H1 (cell line): ENCODE measurements at regions not wholly inside any gene's neighbourhood (a gene's known extent, or its start where the extent isn't known, plus 50 kb on each side); places are given as distances from the start of the nearest gene placed in this dataset.
A peak's percentile ranks its signal among the peaks of the same experiment; 100 is the strongest.

Source experiments
- CTCF ChIA-PET: fragments of 300-600 bp; sonication (Branson Sonifier 250); formaldehyde crosslinking; loops from one replicate; lab custom pipeline; 2021; ENCODE audit not compliant: partially characterized antibody; lab: Charles Lee
- POLR2A ChIA-PET: fragments of 300-600 bp; sonication (Branson Sonifier 250); formaldehyde crosslinking; loops from one replicate; lab custom pipeline; 2021; ENCODE audit warnings: inconsistent platforms; ENCODE audit not compliant: partially characterized antibody; lab: Charles Lee
- DNase-seq, 2 experiments: peaks; one replicate each; pipeline versions ENCODE4 v3.0.0 to v3.0.0-alpha.2; 2010 to 2022; ENCODE audit warnings: low spot score in 2 of 2, low read depth in 1 of 2, mixed read lengths in 1 of 2
- FAIRE-seq: peaks from 2 replicates; lab custom pipeline; 2011; peaks lifted over from hg19 to GRCh38; lab: Jason Lieb, UNC
- H2AFZ ChIP-seq: 2 replicates; pipeline ENCODE4 v1.8.1; 2012; ENCODE audit warnings: low read length, inconsistent platforms
- H2AK5ac ChIP-seq: 2 replicates; pipeline ENCODE4 v1.6.1; 2013; ENCODE audit warnings: low read depth, low read length
- H2BK120ac ChIP-seq: replicated peaks from 2 replicates; pipeline ENCODE3; 2013; ENCODE audit warnings: low read depth, low read length, inconsistent platforms
- H2BK12ac ChIP-seq: 2 replicates; pipeline ENCODE4 v1.6.1; 2013; ENCODE audit warnings: low read depth, low read length
- H2BK15ac ChIP-seq: 2 replicates; pipeline ENCODE4 v1.6.1; 2013; ENCODE audit warnings: low read length
- H2BK20ac ChIP-seq: 2 replicates; pipeline ENCODE4 v1.6.1; 2013; ENCODE audit warnings: low read length
- H2BK5ac ChIP-seq: 2 replicates; pipeline ENCODE4 v1.6.1; 2013; ENCODE audit warnings: low read depth, low read length
- H3K14ac ChIP-seq: 2 replicates; pipeline ENCODE4 v1.6.1; 2013; ENCODE audit warnings: inconsistent platforms; ENCODE audit not compliant: insufficient read length
- H3K18ac ChIP-seq: 2 replicates; pipeline ENCODE4 v1.6.1; 2013; ENCODE audit warnings: low read length; ENCODE audit errors: extremely low read depth
- H3K23ac ChIP-seq: 2 replicates; pipeline ENCODE4 v1.6.1; 2013; ENCODE audit warnings: inconsistent platforms; ENCODE audit not compliant: insufficient read length
- H3K23me2 ChIP-seq: 2 replicates; pipeline ENCODE4 v1.6.1; 2013; ENCODE audit warnings: low read depth, low read length
- H3K27ac ChIP-seq: 2 replicates; pipeline ENCODE4 v1.6.1; 2011; ENCODE audit warnings: low read depth, low read length, inconsistent platforms
- H3K27me3 ChIP-seq, 4 experiments: replicated peaks in 1 of 4; 1 replicate in 1 of 4; 2 replicates in 3 of 4; pipeline versions ENCODE4 v1.6.1 to v1.8.1; 2011 to 2013; ENCODE audit warnings: low read length in 3 of 4, mild to moderate bottlenecking in 3 of 4, inconsistent platforms in 2 of 4, mixed read lengths in 2 of 4, moderate library complexity in 1 of 4; ENCODE audit not compliant: control insufficient read depth in 3 of 4, insufficient read depth in 3 of 4; ENCODE audit errors: extremely low read depth in 1 of 4
- H3K36me3 ChIP-seq, 4 experiments: 2 replicates each; pipeline versions ENCODE4 v1.6.1 to v1.8.1; 2011 to 2013; ENCODE audit warnings: mild to moderate bottlenecking in 4 of 4, low read length in 3 of 4, moderate library complexity in 2 of 4, control low read depth in 1 of 4, inconsistent platforms in 1 of 4; ENCODE audit not compliant: insufficient read depth in 4 of 4, control insufficient read depth in 2 of 4
- H3K4ac ChIP-seq: replicated peaks from 2 replicates; pipeline ENCODE3; 2013; ENCODE audit warnings: low read length, low read depth, mixed read lengths, inconsistent platforms; ENCODE audit not compliant: insufficient read length
- H3K4me1 ChIP-seq, 4 experiments: replicated peaks in 1 of 4; 1 replicate in 1 of 4; 2 replicates in 3 of 4; pipeline versions ENCODE4 v1.6.1 to v1.8.1; 2011 to 2013; ENCODE audit warnings: low read length in 3 of 4, inconsistent platforms in 2 of 4, mixed read lengths in 1 of 4; ENCODE audit not compliant: insufficient read depth in 4 of 4, control insufficient read depth in 3 of 4
- H3K4me2 ChIP-seq, 2 experiments: 2 replicates each; pipeline versions ENCODE4 v1.6.1 to v1.8.1; 2011 to 2013; ENCODE audit warnings: low read depth in 2 of 2, low read length in 2 of 2, control low read depth in 1 of 2, inconsistent platforms in 1 of 2, mild to moderate bottlenecking in 1 of 2; ENCODE audit not compliant: insufficient read depth in 1 of 2
- H3K4me3 ChIP-seq, 4 experiments: fragments of 200-600, 300-600 bp in 1 of 4; sonication (generic), shearing (Covaris generic), sonication (Bioruptor Twin) in 1 of 4; 2 replicates each; pipeline versions ENCODE4 v1.5.1 to v1.8.1; 2011 to 2016; ENCODE audit warnings: low read length in 4 of 4, low read depth in 3 of 4, control low read depth in 2 of 4, inconsistent platforms in 2 of 4, mild to moderate bottlenecking in 2 of 4, mixed read lengths in 1 of 4, moderate library complexity in 1 of 4; ENCODE audit not compliant: insufficient read depth in 2 of 4; ENCODE audit errors: extremely low read depth in 1 of 4
- H3K56ac ChIP-seq: replicated peaks from 2 replicates; pipeline ENCODE3; 2013; ENCODE audit warnings: low read depth, mild to moderate bottlenecking, mixed read lengths, low read length, inconsistent platforms; ENCODE audit not compliant: insufficient read length
- H3K79me1 ChIP-seq: 2 replicates; pipeline ENCODE4 v1.6.1; 2013; ENCODE audit warnings: low read depth, low read length, control low read depth
- H3K79me2 ChIP-seq, 2 experiments: 2 replicates each; pipeline versions ENCODE4 v1.6.1 to v1.8.1; 2012 to 2013; ENCODE audit warnings: low read length in 2 of 2, mild to moderate bottlenecking in 2 of 2, inconsistent platforms in 1 of 2; ENCODE audit not compliant: insufficient read depth in 2 of 2, control insufficient read depth in 1 of 2
- H3K9ac ChIP-seq, 4 experiments: replicated peaks in 1 of 4; 1 replicate in 1 of 4; 2 replicates in 3 of 4; pipeline versions ENCODE4 v1.6.1 to v1.8.1; 2011 to 2013; ENCODE audit warnings: low read depth in 3 of 4, low read length in 3 of 4, control low read depth in 2 of 4, mild to moderate bottlenecking in 2 of 4, moderate library complexity in 2 of 4, inconsistent platforms in 1 of 4; ENCODE audit errors: extremely low read depth in 1 of 4
- H3K9me3 ChIP-seq, 2 experiments: 2 replicates each; pipeline versions ENCODE4 v1.6.1 to v1.8.1; 2012 to 2013; ENCODE audit warnings: mild to moderate bottlenecking in 2 of 2, moderate library complexity in 2 of 2, control low read depth in 1 of 2, inconsistent platforms in 1 of 2, low read depth in 1 of 2, low read length in 1 of 2, mixed read lengths in 1 of 2; ENCODE audit not compliant: insufficient read depth in 2 of 2
- H4K20me1 ChIP-seq, 2 experiments: replicated peaks in 1 of 2; 2 replicates each; pipeline versions ENCODE3 to v1.8.1; 2011 to 2013; ENCODE audit warnings: inconsistent platforms in 2 of 2, low read length in 2 of 2, mild to moderate bottlenecking in 1 of 2; ENCODE audit not compliant: insufficient read depth in 2 of 2, control insufficient read depth in 1 of 2
- H4K5ac ChIP-seq: 2 replicates; pipeline ENCODE4 v1.6.1; 2013; ENCODE audit warnings: low read length, low read depth, mixed read lengths, inconsistent platforms; ENCODE audit not compliant: insufficient read length
- H4K8ac ChIP-seq: 2 replicates; pipeline ENCODE4 v1.8.0; 2013; ENCODE audit warnings: mild to moderate bottlenecking, moderate library complexity, low read length, inconsistent platforms; ENCODE audit not compliant: insufficient read depth; ENCODE audit errors: extremely low read depth
- H4K91ac ChIP-seq: replicated peaks from 2 replicates; pipeline ENCODE3; 2013; ENCODE audit warnings: low read length, mixed read lengths, inconsistent platforms; ENCODE audit not compliant: insufficient read length
- BRCA1 ChIP-seq: IDR thresholded peaks from 2 replicates; pipeline ENCODE4 v1.6.1; 2012; ENCODE audit warnings: low read depth, low read length, improper control_type of control experiment
- CEBPB ChIP-seq: IDR thresholded peaks from 2 replicates; pipeline ENCODE4 v1.6.1; 2012; ENCODE audit warnings: low read depth, low read length
- NANOG ChIP-seq: IDR thresholded peaks from 2 replicates; pipeline ENCODE4 v1.6.1; 2011; ENCODE audit warnings: low read length, low read depth, mild to moderate bottlenecking, inconsistent platforms; ENCODE audit not compliant: insufficient read depth, poor library complexity, severe bottlenecking
- RXRA ChIP-seq: IDR thresholded peaks from 2 replicates; pipeline ENCODE4 v1.6.1; 2011; ENCODE audit warnings: low read depth, mild to moderate bottlenecking, low read length, moderate library complexity; ENCODE audit not compliant: insufficient read depth
- SP1 ChIP-seq: IDR thresholded peaks from 2 replicates; pipeline ENCODE4 v1.6.1; 2011; ENCODE audit warnings: low read depth, low read length
- SRF ChIP-seq: IDR thresholded peaks from 2 replicates; pipeline ENCODE4 v1.6.1; 2011; ENCODE audit warnings: mild to moderate bottlenecking, low read depth, low read length, moderate library complexity
- TCF12 ChIP-seq: IDR thresholded peaks from 2 replicates; pipeline ENCODE4 v1.6.1; 2011; ENCODE audit warnings: low read depth, mild to moderate bottlenecking, low read length
- ZNF274 ChIP-seq: IDR thresholded peaks from 2 replicates; pipeline ENCODE4 v1.7.0; 2012; ENCODE audit warnings: low read length, borderline replicate concordance; ENCODE audit errors: extremely low read depth
- WGBS, 2 experiments: shearing (Covaris generic) in 1 of 2; methylation state at CpG; one replicate each; pipeline versions ENCODE4 v1.1.6 to v1.1.7; 2013 to 2015; ENCODE audit warnings: low lambda C conversion rate in 2 of 2, mixed read lengths in 2 of 2, inconsistent platforms in 1 of 2, low coverage in 1 of 2, missing lambda C conversion rate in 1 of 2; ENCODE audit not compliant: insufficient replicate concordance in 2 of 2, insufficient coverage in 1 of 2, insufficient read length in 1 of 2; ENCODE audit errors: extremely low coverage in 1 of 2, missing lambda C conversion rate in 1 of 2; 5-methylcytosine and 5-hydroxymethylcytosine counted together

- Histone ChIP-seq H3K56ac (no peak overlapping the region), H3K14ac (no peak overlapping the region), H3K23ac (no peak overlapping the region), H3K36me3 (no peaks in the 10 kb centered on the region), H3K9ac (no peak overlapping the region), H3K27me3 (no peaks in the 10 kb centered on the region; a peak in 1 of 7 replicates), H2BK12ac (no peak overlapping the region), H3K9me3 (no peaks in the 10 kb centered on the region), H4K91ac (no peak overlapping the region), H3K79me2 (no peaks in the 10 kb centered on the region), H2BK20ac (no peak overlapping the region), H3K18ac (no peak overlapping the region), H2BK5ac (no peak overlapping the region), H2BK120ac (no peak overlapping the region), H3K4me2 (peak overlapping the region in 1 of 2 experiments; percentile 25; a peak in 2 of 4 replicates), H3K79me1 (no peaks in the 10 kb centered on the region), H3K4me3 (no peak overlapping the region), H3K27ac (no peak overlapping the region), H2AK5ac (0 out of 2 replicates have a peak overlapping the region, but pooled peaks have one; percentile 72), H3K4ac (no peak overlapping the region), H4K20me1 (no peaks in the 10 kb centered on the region), H2AFZ (no peak overlapping the region), H3K4me1 (no peaks in the 10 kb centered on the region; a peak in 2 of 7 replicates), H4K8ac (no peak overlapping the region), H4K5ac (no peak overlapping the region), H2BK15ac (no peak overlapping the region), H3K23me2 (no peaks in the 10 kb centered on the region)
- 60% methylated on average over 4 of the region's 4 CpGs; no CpG with 5 or more reads in 1 of the 2 experiments for WGBS, 2 experiments
- POLR2A ChIA-PET: no interaction called here
- CTCF ChIA-PET: interaction anchor here (0.6 to 1.6 kb wide), 4 partner anchors 15 to 921 kb away, joined by 3 to 5 read pairs (median 4); no protein-coding TSS in a partner anchor
- DNase-seq (peak in 1 of 2 experiments; percentile 5), FAIRE-seq (peak; percentile 52)
- TF ChIP-seq SRF: no peak
- peak; percentile 73; the same call in 1 of the 2 replicates for TF ChIP-seq TCF12
- TF ChIP-seq RXRA: no peak
- peak; percentile 84 for TF ChIP-seq NANOG
- TF ChIP-seq CEBPB: peak; percentile 77
- TF ChIP-seq BRCA1: no peak
- 0 out of 2 replicates have a peak, but pooled peaks have one; percentile 29 for TF ChIP-seq SP1
- no peak for TF ChIP-seq ZNF274
Observed at GRCh38 chr1:185531838-185532237, 202.4 kb upstream of the HMCN1 start.
